ENCODE measurements at regions not wholly inside any gene's neighbourhood (a gene's known extent, or its start where the extent isn't known, plus 50 kb on each side); places are given as distances from the start of the nearest gene placed in this dataset.

DNA sequence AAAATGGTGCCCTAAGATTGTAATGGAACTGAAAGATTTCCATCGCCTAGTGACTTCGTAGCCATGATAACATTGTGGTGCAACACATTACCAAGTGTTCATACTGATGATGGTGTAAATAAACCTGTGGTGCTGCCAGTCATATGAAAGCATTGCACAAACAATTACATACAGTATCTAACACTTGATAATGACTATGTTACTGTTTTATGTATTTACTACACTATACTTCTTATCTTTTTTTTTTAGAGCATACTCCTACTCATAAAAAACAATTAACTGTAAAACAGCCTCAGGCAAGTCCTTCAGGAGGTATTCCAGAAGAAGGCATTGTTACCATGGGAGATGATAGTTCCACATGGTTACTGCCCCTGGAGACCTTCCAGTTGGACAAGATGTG lies 152.7 kb upstream of the EDNRA start:
- TF ChIP-seq, protein P1, sequence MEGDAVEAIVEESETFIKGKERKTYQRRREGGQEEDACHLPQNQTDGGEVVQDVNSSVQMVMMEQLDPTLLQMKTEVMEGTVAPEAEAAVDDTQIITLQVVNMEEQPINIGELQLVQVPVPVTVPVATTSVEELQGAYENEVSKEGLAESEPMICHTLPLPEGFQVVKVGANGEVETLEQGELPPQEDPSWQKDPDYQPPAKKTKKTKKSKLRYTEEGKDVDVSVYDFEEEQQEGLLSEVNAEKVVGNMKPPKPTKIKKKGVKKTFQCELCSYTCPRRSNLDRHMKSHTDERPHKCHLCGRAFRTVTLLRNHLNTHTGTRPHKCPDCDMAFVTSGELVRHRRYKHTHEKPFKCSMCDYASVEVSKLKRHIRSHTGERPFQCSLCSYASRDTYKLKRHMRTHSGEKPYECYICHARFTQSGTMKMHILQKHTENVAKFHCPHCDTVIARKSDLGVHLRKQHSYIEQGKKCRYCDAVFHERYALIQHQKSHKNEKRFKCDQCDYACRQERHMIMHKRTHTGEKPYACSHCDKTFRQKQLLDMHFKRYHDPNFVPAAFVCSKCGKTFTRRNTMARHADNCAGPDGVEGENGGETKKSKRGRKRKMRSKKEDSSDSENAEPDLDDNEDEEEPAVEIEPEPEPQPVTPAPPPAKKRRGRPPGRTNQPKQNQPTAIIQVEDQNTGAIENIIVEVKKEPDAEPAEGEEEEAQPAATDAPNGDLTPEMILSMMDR (IDR thresholded peaks at IDR 0.05; ENCODE audit: unreplicated experiment), result no peak
- Mint-ChIP-seq H3K36me3 (ENCODE audit: insufficient read depth) (no peaks in the 10 kb centered on the region), H3K4me3 (ENCODE audit: low read depth) (no peak overlapping the region), H3K27ac (no peak overlapping the region), H3K4me1 (ENCODE audit: low read depth) (no peaks in the 10 kb centered on the region), H3K9me3 (ENCODE audit: low read depth) (no peaks in the 10 kb centered on the region), H3K27me3 (no peaks in the 10 kb centered on the region)
- DNase-seq (ENCODE audit: low spot score, unreplicated experiment), result no peak

DNA sequence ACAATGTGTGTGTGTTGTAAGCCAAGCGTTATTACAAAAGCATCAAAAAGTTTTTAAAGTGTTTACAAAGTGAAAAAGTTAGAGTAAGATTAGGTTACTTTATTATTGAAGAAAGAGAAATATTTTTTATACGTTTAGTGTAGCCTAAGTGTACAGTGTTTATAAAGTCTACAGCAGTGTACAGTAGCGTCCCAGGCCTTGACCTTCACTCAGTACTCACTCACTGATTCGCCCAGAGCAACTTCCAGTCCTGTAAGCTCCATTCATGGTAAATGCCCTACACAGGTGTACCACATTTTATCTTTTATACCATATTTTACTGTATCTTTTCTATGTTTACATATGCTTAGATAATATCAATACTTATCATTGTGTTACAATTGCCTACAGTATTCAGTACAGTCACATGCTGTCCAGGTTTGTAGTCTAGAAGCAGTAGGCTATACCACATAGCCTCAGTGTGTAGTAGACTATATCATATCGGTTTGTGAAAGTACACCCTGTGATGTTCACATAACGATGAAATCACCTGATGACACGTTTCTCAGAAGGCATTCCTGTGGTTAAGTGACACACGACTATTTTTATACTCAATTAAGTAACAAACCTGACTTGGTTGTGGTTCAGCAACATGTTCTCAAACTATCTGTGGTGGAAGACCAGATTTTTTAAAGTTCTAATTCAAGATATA lies 152.0 kb upstream of the EDNRA start:
- Mint-ChIP-seq H3K4me1 (ENCODE audit: low read depth) (no peaks in the 10 kb centered on the region), H3K9me3 (ENCODE audit: low read depth) (no peaks in the 10 kb centered on the region), H3K4me3 (ENCODE audit: low read depth) (no peak overlapping the region)

DNA sequence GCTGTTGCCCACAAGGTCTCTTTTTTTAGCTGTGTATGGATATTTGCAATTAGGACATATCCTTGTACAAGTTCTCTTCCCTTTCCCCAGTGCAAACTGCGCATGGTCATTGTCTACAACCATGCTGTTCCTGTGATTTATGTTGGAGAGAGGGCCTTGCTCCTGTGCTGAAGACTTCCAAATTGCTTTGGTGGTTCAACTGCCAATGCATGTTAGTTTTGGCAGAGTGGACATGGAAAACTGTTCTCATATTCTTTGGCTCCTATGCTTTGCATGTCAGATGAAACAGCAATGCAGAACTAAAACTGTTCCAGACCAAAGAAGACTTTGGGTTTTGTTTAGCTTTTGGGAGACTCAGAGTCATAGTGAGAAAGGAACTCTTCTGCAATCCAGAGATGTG lies 148.8 kb upstream of the EDNRA start:
- H3K4me3 Mint-ChIP-seq (ENCODE audit: low read depth), result no peak overlapping the region
- H3K4me1 Mint-ChIP-seq (ENCODE audit: low read depth), result no peaks in the 10 kb centered on the region
- DNase-seq (ENCODE audit: low spot score, unreplicated experiment), result no peak
- no peaks in the 10 kb centered on the region for H3K36me3 Mint-ChIP-seq (ENCODE audit: insufficient read depth)
- no peaks in the 10 kb centered on the region for H3K9me3 Mint-ChIP-seq (ENCODE audit: low read depth)
- TF ChIP-seq, protein P1 (IDR thresholded peaks at IDR 0.05; ENCODE audit: unreplicated experiment), result no peak
- H3K27me3 Mint-ChIP-seq, result no peaks in the 10 kb centered on the region
- no peak overlapping the region for H3K27ac Mint-ChIP-seq

More for the DNA sequence above, 152.0 kb upstream of the EDNRA start:
- no peaks in the 10 kb centered on the region for H3K36me3 Mint-ChIP-seq (ENCODE audit: insufficient read depth)
- no peaks in the 10 kb centered on the region for H3K27me3 Mint-ChIP-seq
- H3K27ac Mint-ChIP-seq, result no peak overlapping the region
- TF ChIP-seq, protein P1 (IDR thresholded peaks at IDR 0.05; ENCODE audit: unreplicated experiment), result no peak
- no peak for DNase-seq (ENCODE audit: low spot score, unreplicated experiment)

DNA sequence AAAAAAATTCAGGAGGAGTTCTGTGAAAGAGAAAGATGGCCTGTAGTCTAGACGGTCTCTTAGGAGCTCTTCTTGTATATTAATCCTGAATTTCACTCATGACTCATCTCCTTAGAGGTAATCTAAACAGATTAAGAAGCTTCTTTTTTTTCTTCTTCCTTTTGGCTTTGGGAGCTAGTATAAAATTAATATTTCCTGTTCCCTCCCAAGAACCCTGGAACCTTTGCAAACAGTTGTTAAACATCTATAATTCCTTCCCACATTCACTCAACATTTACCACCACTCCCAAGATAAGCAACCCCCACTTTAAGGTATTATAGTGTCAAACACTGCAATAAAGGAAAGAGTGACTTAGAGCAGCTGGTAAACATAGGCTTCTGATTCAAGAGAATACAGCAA lies 146.4 kb upstream of the EDNRA start:
- Mint-ChIP-seq H3K4me1 (ENCODE audit: low read depth) (no peaks in the 10 kb centered on the region), H3K4me3 (ENCODE audit: low read depth) (no peak overlapping the region), H3K27me3 (no peaks in the 10 kb centered on the region), H3K9me3 (ENCODE audit: low read depth) (no peaks in the 10 kb centered on the region), H3K36me3 (ENCODE audit: insufficient read depth) (no peaks in the 10 kb centered on the region), H3K27ac (no peak overlapping the region)
- no peak for DNase-seq (ENCODE audit: low spot score, unreplicated experiment)
- TF ChIP-seq, protein P1 (IDR thresholded peaks at IDR 0.05; ENCODE audit: unreplicated experiment), result no peak

DNA sequence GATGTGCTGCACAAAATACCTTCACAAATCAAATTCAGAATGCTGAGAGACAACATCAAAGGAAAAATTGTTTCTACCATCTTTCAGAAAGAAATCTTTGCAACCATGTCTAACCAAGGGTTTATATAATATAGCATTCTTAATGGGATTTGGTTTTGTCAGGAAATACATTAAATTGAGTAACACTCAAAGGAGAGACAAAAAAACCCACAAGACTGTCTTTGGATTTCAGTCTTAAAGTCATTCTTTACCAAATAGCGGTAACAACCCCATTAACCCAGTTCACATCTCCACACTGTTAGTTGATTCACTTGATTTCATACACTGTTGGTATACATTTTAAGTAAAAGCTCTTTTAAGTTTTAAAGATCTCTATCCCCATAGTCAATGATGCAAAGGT lies 145.7 kb upstream of the EDNRA start:
- no peak overlapping the region for H3K4me3 Mint-ChIP-seq (ENCODE audit: low read depth)
- H3K9me3 Mint-ChIP-seq (ENCODE audit: low read depth), result no peaks in the 10 kb centered on the region
- TF ChIP-seq, protein P1 (IDR thresholded peaks at IDR 0.05; ENCODE audit: unreplicated experiment), result no peak
- no peak for DNase-seq (ENCODE audit: low spot score, unreplicated experiment)
- H3K27me3 Mint-ChIP-seq, result no peaks in the 10 kb centered on the region
- no peaks in the 10 kb centered on the region for H3K4me1 Mint-ChIP-seq (ENCODE audit: low read depth)
- H3K27ac Mint-ChIP-seq, result no peak overlapping the region
- no peaks in the 10 kb centered on the region for H3K36me3 Mint-ChIP-seq (ENCODE audit: insufficient read depth)

Measured in progenitor cell of endocrine pancreas (in vitro differentiated cells).